ENCODE measurements at regions not wholly inside any gene's neighbourhood (a gene's known extent, or its start where the extent isn't known, plus 50 kb on each side); places are given as distances from the start of the nearest gene placed in this dataset.
"Not testable (repeated sequence)": the region's sequence is repeated elsewhere in the genome, so short reads cannot be mapped to it uniquely, and the experiment has no call there.

DNA sequence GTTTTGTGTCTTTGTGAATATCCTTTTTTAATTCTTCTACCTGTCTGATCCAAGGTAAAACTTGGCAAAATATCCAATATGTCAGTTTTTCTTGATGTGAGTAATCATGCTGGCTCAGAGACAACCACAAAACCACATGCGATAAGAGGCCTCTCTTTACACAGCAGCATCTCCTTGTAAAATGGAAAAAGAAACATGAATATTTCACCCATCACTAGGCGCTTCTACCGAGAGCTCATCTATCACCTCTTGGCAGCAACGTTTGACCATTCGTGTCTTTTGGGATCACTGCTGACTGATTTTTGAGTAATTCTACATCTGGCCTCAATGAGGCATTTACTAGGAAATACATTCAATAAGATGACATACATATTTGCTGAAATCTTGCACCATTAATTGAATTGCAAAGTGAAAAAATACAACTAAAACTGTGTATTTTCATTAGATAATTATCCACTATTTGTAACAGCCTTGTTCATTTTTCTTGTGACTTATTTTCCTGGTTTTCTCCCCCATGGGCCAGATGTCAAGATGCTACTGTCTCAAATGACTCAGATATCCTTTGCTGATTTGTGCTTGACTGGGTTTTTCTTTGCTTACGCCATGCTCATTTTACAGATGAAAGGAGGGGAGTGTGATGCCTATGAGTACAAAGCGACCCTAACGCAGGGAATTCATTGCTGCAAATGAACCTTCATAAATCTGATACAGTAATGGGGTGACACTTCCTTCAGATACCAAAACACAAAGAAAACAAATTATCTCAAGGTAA lies 467.5 kb downstream of the FBXO15 start:
- Mint-ChIP-seq H3K27ac (no peak overlapping the region; the same call in 1 of the 2 replicates), H3K4me1 (ENCODE audit: low read depth) (peaks cover 60% of the 10 kb centered on the region), H3K4me3 (no peak overlapping the region), H3K27me3 (ENCODE audit: insufficient read depth) (no peaks in the 10 kb centered on the region), H3K36me3 (ENCODE audit: low read depth) (peaks cover 38% of the 10 kb centered on the region), H3K9me3 (no peaks in the 10 kb centered on the region)
- no peak for DNase-seq
- TF ChIP-seq, protein P1, sequence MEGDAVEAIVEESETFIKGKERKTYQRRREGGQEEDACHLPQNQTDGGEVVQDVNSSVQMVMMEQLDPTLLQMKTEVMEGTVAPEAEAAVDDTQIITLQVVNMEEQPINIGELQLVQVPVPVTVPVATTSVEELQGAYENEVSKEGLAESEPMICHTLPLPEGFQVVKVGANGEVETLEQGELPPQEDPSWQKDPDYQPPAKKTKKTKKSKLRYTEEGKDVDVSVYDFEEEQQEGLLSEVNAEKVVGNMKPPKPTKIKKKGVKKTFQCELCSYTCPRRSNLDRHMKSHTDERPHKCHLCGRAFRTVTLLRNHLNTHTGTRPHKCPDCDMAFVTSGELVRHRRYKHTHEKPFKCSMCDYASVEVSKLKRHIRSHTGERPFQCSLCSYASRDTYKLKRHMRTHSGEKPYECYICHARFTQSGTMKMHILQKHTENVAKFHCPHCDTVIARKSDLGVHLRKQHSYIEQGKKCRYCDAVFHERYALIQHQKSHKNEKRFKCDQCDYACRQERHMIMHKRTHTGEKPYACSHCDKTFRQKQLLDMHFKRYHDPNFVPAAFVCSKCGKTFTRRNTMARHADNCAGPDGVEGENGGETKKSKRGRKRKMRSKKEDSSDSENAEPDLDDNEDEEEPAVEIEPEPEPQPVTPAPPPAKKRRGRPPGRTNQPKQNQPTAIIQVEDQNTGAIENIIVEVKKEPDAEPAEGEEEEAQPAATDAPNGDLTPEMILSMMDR (IDR thresholded peaks at IDR 0.05): no peak

DNA sequence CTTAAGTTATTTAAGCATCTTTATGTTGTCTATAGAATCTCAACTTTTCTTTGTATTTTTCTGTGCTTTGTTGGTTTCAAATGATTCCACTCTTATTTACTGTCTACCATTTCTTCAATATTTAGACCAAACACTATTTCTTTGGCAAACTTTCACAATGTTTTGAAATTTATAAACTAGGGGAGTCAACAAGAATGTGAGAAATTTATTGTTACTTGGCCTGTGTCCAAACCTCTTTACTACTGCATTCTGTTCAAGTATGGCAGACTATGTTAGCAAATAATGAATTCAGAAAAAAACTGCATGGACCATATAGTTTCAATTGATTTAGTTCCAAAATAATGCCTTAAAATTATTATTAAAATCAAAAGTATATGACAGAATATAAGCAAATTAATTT lies 470.2 kb downstream of the FBXO15 start:
- H3K36me3 Mint-ChIP-seq (ENCODE audit: low read depth): peaks cover 35% of the 10 kb centered on the region
- no peak for DNase-seq
- no peaks in the 10 kb centered on the region for H3K27me3 Mint-ChIP-seq (ENCODE audit: insufficient read depth)
- TF ChIP-seq, protein P1 (IDR thresholded peaks at IDR 0.05): no peak
- H3K4me3 Mint-ChIP-seq: no peak overlapping the region
- peaks cover 45% of the 10 kb centered on the region for H3K4me1 Mint-ChIP-seq (ENCODE audit: low read depth)
- H3K9me3 Mint-ChIP-seq: no peaks in the 10 kb centered on the region
- no peak overlapping the region for H3K27ac Mint-ChIP-seq

DNA sequence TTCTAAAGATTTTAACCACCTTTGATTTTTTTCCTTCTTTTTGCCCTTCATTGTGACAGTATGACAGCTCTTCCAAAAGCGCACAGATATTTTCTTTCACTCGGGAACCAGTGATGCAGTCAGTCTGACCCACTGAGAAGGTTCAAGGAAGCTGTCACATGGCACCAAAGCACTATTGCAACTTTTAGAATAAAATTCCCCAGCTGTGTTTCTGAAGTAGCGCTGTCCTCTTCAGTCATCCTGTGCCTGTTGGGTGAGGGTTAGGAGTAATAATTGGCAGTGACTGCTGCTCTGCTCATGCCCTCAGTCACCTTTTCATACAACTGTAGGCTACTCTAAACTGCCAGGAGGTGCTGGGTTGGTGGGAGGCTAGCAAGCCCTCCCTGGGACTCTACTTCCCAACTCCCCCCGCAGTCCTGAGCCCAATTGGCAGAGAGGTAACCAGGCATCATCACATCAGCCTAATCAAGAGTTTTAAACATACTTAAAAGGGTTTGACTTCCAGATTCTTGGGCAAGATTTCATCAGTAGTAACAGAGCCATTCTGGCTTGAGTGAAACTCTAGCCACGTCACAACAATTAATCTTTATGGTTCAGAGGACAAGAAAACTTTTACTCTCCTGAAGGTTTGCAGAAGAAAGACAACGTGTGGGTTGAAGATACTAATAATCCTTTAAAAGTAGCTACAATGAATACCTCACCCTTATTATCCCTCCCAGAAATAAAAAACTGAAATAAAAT lies 473.3 kb downstream of the FBXO15 start:
- Mint-ChIP-seq H3K27ac (no peak overlapping the region), H3K36me3 (ENCODE audit: low read depth) (peaks cover 16% of the 10 kb centered on the region), H3K9me3 (no peaks in the 10 kb centered on the region), H3K27me3 (ENCODE audit: insufficient read depth) (no peaks in the 10 kb centered on the region), H3K4me3 (no peak overlapping the region), H3K4me1 (ENCODE audit: low read depth) (peaks cover 45% of the 10 kb centered on the region)
- DNase-seq: no peak
- TF ChIP-seq, protein P1 (IDR thresholded peaks at IDR 0.05): no peak

DNA sequence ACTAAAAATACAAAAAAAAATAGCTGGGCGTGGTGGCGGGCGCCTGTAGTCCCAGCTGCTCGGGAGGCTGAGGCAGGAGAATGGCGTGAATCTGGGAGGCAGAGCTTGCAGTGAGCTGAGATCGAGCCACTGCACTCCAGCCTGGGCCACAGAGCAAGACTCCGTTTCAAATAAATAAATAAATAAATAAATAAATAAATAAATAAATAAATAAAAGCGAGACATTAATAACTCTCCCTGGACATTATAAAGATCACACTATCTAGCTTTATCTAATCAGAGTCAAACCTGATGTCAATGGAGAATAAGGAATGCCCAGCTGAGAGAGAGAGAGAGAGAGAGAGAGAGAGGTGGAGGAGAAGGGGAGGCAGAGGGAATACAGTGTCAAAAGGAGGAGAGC lies 476.2 kb downstream of the FBXO15 start:
- not testable (repeated sequence) for H3K4me3 Mint-ChIP-seq; H3K9me3 Mint-ChIP-seq; H3K27ac Mint-ChIP-seq; H3K27me3 Mint-ChIP-seq (ENCODE audit: insufficient read depth); DNase-seq
- Mint-ChIP-seq H3K4me1 (ENCODE audit: low read depth) (peaks cover 43% of the 10 kb centered on the region), H3K36me3 (ENCODE audit: low read depth) (peaks cover 16% of the 10 kb centered on the region)

DNA sequence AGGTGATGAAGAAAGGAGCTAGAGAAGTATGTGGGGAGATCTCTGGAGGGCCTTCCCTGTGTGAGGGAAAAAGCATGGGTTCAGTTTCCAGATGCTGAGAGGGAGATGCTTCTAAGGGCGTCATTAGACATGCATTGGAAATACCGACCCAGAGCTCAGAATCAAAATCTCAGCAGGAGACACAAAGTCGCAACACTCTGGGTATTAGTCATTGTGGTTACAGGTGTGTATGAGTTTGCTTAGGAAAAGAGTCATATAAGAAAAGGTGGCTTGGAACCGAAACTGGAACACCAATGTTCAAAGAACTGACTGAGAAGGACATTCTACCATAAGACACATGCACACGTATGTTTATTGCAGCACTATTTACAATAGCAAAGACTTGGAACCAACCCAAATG lies 477.1 kb downstream of the FBXO15 start:
- Mint-ChIP-seq H3K4me1 (ENCODE audit: low read depth) (peaks cover 38% of the 10 kb centered on the region), H3K9me3 (no peaks in the 10 kb centered on the region), H3K4me3 (no peak overlapping the region), H3K27me3 (ENCODE audit: insufficient read depth) (no peaks in the 10 kb centered on the region), H3K27ac (no peak overlapping the region), H3K36me3 (ENCODE audit: low read depth) (peaks cover 22% of the 10 kb centered on the region)
- DNase-seq: no peak
- TF ChIP-seq, protein P1 (IDR thresholded peaks at IDR 0.05): no peak

DNA sequence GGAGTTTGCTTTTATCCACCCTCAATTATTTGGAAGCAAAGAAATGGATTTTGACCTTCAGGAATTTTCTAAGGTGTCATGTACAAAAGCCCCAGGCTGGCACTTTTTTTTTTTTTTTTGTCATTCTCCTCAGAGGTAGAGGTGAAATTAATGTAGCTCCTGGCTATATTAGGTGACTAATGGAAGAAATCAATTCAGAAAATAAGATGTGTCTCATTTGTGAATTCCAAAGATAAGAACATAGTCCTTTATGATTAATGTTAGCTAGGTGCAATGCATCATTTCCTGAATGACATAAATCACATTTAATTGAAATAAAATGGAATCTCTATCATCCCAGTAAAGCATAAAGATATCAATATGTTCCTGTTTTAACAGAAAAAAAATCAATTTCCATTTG lies 477.6 kb downstream of the FBXO15 start:
- H3K4me3 Mint-ChIP-seq: no peak overlapping the region
- H3K36me3 Mint-ChIP-seq (ENCODE audit: low read depth): peaks cover 24% of the 10 kb centered on the region
- H3K27me3 Mint-ChIP-seq (ENCODE audit: insufficient read depth): no peaks in the 10 kb centered on the region
- TF ChIP-seq, protein P1 (IDR thresholded peaks at IDR 0.05): no peak
- no peak overlapping the region for H3K27ac Mint-ChIP-seq
- DNase-seq: no peak
- no peaks in the 10 kb centered on the region for H3K9me3 Mint-ChIP-seq
- H3K4me1 Mint-ChIP-seq (ENCODE audit: low read depth): peaks cover 38% of the 10 kb centered on the region

Data from HFFc6 (cell line).